Activated T-helper 1 cell treated with anti-CD3 and anti-CD28 coated beads, Interleukin-12 subunit alpha, Interleukin-12 subunit beta, Interleukin-2, Interleukin-4 antibody, amounts not matched to agents 30 ng/mL and 10 ng/mL and 1 ng/mL, durations not matched to agents 14 hours and 24 hours and 36 hours (primary cell): ENCODE measurements at regions not wholly inside any gene's neighbourhood (a gene's known extent, or its start where the extent isn't known, plus 50 kb on each side); places are given as distances from the start of the nearest gene placed in this dataset.

Experiments
- DNase-seq: peaks from one replicate; pipeline ENCODE4 v3.0.0; 2021; ENCODE audit warnings: low spot score
- H3K27ac Mint-ChIP-seq: one replicate; pipeline ENCODE4 v1.8.0; 2021; ENCODE audit warnings: mild to moderate bottlenecking, mixed read lengths
- H3K27me3 Mint-ChIP-seq: one replicate; pipeline ENCODE4 v1.8.0; 2022; ENCODE audit warnings: mild to moderate bottlenecking, moderate library complexity, mixed read lengths; ENCODE audit not compliant: insufficient read depth
- H3K36me3 Mint-ChIP-seq: one replicate; pipeline ENCODE4 v1.8.0; 2021; ENCODE audit warnings: low read depth, mixed read lengths
- H3K4me1 Mint-ChIP-seq: one replicate; pipeline ENCODE4 v1.8.0; 2021; ENCODE audit warnings: low read depth, mixed read lengths
- H3K4me3 Mint-ChIP-seq: one replicate; pipeline ENCODE4 v1.8.0; 2021; ENCODE audit warnings: mild to moderate bottlenecking, moderate library complexity, mixed read lengths
- H3K9me3 Mint-ChIP-seq: one replicate; pipeline ENCODE4 v1.8.0; 2021; ENCODE audit warnings: mixed read lengths
- intact Hi-C: fragments of 100-400 bp; cut with micrococcal nuclease; formaldehyde crosslinking; loops from one replicate; pipeline ENCODE4 v1.15.1; 2024

DNA sequence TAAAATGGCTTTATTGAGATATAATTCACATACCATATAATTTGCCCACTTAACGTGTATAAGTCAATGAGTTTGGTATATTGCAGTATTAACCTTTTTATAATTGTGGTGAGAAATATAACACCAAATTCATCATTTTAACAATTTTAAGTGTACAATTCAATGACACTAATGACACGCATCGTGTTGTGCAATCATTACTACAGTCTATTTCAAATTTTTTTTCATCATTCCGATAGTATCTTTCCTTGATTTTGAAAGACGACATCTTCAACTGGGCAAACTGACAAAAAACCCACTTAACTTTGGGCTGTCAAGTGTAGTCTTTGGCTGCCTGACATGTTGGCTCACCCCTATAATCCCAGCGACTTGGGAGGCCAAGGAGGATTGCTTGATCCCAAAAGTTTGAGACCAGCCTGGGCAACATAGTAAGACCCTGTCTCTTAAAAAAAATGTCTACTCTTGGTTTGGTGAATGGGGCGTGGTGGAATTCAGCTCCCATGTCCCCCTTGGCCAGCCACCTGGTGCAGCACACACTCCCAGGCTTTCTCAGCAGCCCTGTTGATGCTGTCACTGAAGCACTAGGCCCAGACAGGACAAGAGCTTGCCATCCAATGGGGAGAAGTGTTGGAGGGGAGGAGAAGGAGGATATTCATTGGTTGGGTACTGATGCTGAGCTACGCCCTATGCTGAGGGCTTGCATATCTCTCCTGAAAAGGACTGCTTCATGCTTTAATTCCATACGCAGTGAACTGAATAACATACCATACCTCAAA lies 150.5 kb downstream of the CD83 start:
- Mint-ChIP-seq H3K4me3 (no peak overlapping the region), H3K36me3 (peaks cover 5% of the 10 kb centered on the region), H3K27ac (no peak overlapping the region), H3K4me1 (peaks cover 39% of the 10 kb centered on the region), H3K27me3 (no peaks in the 10 kb centered on the region), H3K9me3 (peaks cover 16% of the 10 kb centered on the region)
- no peak for DNase-seq
- intact Hi-C loops, result no loop called here

DNA sequence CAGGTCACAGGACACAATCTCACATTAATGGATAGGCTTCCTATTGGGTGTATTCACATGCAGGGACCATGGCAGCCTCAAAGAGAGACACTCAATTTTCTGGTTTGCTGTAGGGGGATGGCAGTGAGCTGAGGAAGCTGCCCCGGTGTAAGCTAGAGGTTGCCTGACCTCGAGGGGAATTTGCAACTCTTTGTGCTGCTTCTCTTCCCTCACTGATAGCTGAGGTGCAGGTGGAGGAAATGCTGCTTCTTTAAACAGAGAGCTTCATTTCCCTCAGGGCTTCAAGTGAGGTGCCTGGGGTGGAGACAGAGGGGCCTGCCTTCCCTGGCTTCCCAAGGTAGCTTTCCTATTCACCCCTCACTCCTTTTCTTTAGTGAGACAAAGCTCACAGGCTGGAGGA lies 151.9 kb downstream of the CD83 start:
- no peak for DNase-seq
- Mint-ChIP-seq H3K27me3 (no peaks in the 10 kb centered on the region), H3K36me3 (peaks cover 6% of the 10 kb centered on the region), H3K4me3 (no peak overlapping the region), H3K4me1 (peaks cover 42% of the 10 kb centered on the region), H3K9me3 (peaks cover 4% of the 10 kb centered on the region), H3K27ac (no peak overlapping the region)
- intact Hi-C loops, result no loop called here

DNA sequence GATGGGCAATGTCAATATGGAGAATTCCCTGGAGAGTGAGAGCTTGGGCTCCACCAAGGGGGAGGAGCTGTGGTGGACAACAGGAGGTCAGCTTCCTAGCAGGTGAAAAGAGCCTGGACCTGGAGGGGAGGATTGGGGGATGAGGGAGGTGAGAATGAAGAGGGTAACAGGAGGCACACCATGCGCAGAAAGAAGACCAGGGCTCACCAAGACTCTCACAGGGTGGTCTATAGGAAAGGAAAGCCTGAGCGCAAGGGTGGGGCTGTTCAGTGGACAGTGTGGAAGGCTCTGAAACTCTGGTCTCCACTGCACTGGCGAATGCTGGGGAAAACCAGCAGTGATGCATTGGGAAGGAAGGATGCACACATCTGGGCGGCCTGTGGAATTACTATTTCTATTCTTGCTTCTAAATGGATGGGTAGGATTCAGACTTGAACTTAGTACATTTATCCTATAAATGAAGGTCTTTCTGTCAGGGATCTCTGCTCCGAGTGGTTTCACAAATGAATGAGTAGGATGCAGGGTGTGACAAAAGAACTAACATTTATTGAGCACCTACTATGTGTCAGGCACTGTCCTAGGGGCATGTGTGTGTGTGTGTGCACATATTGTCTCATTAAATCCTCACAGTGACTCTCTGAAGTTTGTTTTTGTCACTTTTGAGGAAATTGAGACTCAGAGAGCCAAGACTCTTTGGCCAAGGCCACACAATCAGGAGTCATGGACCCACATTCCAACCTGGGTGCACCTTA lies 152.7 kb downstream of the CD83 start:
- Mint-ChIP-seq H3K9me3 (peaks cover 3% of the 10 kb centered on the region), H3K36me3 (peaks cover 6% of the 10 kb centered on the region), H3K4me3 (peak overlapping the region; percentile 62), H3K27me3 (no peaks in the 10 kb centered on the region), H3K4me1 (peaks cover 43% of the 10 kb centered on the region), H3K27ac (peak overlapping the region; percentile 82)
- intact Hi-C loops, result loop anchor here (2.0 to 5.0 kb wide), 4 partner anchors 182 to 607 kb away; no protein-coding TSS in a partner anchor
- DNase-seq, result no peak

DNA sequence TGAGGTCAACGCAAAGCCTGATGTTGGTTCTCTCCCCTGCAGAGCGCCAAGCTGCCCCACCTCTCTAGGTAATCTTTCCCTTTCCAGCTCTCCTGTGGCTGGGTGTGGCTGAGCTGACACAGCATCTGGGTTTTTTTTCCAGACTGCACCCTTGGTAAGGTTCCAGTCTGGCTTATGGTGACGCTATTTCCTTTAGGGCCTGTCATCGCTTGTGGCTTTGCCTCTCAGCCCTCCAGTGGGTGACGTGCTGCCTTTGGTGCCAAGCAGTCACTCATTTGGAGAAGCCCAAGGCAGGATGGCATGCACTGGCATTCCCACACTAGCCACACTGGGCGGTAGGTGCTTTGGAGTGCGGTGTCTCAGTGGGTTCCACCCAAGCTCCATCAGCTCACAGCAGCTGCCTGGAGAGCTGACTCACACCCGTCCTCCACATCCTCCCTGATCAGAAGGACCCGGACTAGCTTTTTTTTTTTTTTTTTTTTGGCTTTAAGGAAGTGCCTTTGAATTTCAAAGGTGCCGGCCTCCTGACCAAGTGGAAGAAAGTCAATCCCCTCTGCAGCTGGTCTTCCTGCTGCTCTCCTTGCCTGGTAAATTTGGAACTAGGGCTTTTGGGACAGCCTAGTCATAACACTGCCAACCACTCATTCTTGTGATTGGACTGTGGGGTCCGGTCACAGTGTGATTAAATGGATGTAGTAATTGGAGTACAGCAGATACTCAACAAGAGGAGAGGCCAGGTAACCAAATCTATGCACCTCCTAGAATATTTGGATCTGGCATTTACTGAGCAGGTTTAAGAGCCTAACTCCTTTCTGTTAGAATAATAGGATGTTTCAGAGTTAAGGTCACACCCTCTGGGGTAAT lies 153.6 kb downstream of the CD83 start:
- Mint-ChIP-seq H3K27me3 (no peaks in the 10 kb centered on the region), H3K27ac (peak overlapping the region; percentile 90), H3K4me3 (peak overlapping the region; percentile 62), H3K9me3 (peaks cover 3% of the 10 kb centered on the region), H3K36me3 (peaks cover 6% of the 10 kb centered on the region), H3K4me1 (peaks cover 40% of the 10 kb centered on the region)
- DNase-seq, result peak; percentile 66
- intact Hi-C loops, result loop anchor here (2.0 to 5.0 kb wide), 4 partner anchors 182 to 606 kb away; no protein-coding TSS in a partner anchor

DNA sequence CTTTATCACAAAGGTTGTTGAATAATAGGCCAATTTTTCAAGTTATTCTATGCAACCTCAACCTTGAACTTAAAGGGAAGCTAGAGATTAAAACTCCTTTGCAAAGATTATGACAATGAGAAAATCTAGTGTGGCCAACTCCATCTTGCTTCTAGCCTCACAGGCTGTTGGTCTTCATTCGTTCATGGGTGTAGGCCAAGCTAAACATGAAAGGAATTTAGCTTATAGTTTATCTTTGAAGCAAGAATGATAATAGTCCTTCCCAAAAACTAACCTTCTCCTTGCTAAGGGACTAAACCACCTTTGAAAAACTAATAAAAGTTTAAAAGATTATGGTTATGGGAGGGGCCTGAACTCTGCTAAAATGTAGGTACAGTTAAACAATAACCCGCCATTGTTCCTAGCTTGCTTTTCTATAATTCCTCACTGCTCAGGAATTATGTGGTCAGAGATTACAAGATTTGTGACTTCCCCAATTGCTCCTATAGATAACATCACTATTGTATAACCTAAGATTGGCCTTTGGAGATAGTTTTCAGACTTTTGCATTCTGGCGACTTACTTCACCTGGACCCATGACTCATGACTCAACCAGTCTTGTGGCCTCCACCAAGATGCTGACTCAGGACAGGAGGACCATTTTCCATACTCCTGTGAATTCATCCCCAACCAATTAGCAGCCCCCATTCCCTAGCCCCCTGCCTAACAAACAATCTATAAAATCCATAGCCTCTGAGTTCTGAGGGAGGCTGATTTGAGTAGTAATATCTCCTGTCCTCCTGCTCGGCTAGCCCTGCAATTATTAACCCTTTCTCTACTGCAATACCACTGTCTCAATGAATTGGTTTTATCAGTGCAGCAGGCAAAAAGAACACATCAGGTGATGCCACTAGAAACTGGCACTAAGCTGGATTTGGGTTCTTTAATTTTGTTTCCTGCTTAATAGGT lies 154.5 kb downstream of the CD83 start:
- Mint-ChIP-seq H3K27me3 (no peaks in the 10 kb centered on the region), H3K4me3 (no peak overlapping the region), H3K36me3 (peaks cover 2% of the 10 kb centered on the region), H3K27ac (peak overlapping the region; percentile 90), H3K4me1 (peaks cover 49% of the 10 kb centered on the region), H3K9me3 (peaks cover 3% of the 10 kb centered on the region)
- intact Hi-C loops, result loop anchor here (2.0 to 5.0 kb wide), 4 partner anchors 181 to 605 kb away; no protein-coding TSS in a partner anchor
- no peak for DNase-seq

DNA sequence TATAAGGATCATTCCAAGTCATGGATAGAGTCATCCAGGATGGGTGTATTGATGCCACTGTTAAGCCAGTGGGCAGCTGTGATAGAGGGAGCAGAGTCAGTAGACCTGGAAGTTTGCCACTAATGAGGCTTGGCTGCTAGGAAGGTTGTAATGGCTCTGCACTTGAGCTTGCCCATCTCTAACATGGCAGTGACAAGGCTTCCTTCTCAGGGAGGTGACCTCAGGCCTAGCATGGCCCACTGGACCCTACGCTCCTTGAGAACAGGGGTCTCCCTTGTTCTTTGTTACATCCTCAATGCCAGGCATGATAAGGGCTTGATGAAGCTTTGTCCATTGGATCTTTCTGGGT lies 155.1 kb downstream of the CD83 start:
- no peak overlapping the region for H3K4me3 Mint-ChIP-seq
- no peaks in the 10 kb centered on the region for H3K27me3 Mint-ChIP-seq
- peaks cover 3% of the 10 kb centered on the region for H3K9me3 Mint-ChIP-seq
- H3K4me1 Mint-ChIP-seq, result peaks cover 55% of the 10 kb centered on the region
- peaks cover 2% of the 10 kb centered on the region for H3K36me3 Mint-ChIP-seq
- no peak overlapping the region for H3K27ac Mint-ChIP-seq
- no peak for DNase-seq
- intact Hi-C loops, result loop anchor here (5.0 kb wide), 3 partner anchors 270 to 605 kb away; no protein-coding TSS in a partner anchor

DNA sequence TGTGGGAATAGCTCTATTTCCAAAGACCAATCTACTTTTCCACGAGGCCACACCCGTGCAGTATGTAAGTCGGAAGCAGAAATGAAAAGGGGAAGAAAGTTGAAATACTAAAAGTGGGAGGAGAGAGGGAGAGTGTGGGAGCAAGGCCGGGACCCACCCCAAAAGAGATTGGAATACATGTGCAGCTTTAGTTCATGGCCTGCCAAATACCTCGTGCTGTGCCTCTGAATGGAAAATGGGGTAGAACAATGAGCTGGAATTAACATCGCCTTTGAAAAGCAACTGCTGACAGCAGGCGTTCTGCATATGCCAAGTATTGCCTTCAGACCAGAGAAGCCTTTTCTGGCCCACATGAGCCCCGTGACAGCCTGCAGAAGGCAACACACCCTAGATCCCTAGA lies 155.6 kb downstream of the CD83 start:
- H3K4me1 Mint-ChIP-seq, result peaks cover 60% of the 10 kb centered on the region
- no peak for DNase-seq
- H3K27ac Mint-ChIP-seq, result no peak overlapping the region
- H3K36me3 Mint-ChIP-seq, result peaks cover 2% of the 10 kb centered on the region
- intact Hi-C loops, result loop anchor here (5.0 kb wide), 3 partner anchors 269 to 604 kb away; no protein-coding TSS in a partner anchor
- no peaks in the 10 kb centered on the region for H3K27me3 Mint-ChIP-seq
- H3K4me3 Mint-ChIP-seq, result no peak overlapping the region
- H3K9me3 Mint-ChIP-seq, result peaks cover 3% of the 10 kb centered on the region

DNA sequence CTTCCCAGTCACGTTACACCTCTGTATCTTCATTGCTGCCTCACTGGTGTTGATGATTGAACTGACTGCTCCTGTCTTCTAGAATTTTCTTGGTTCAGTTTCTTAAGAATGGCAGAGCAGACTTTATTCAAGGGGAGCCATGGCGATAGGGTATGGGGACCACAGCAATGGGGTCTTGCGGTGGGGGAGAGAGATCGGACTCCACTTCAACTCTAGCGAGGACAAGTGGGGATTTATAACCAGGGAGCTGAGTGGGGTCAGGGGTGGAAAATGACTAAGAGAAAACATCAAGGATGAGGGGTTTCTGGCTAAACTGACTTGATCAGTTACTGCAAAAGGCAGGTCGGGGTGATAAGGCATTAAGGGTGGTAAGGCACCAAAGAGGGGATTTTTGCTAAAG lies 156.4 kb downstream of the CD83 start:
- intact Hi-C loops, result loop anchor here (5.0 kb wide), 3 partner anchors 268 to 603 kb away; no protein-coding TSS in a partner anchor
- Mint-ChIP-seq H3K27me3 (no peaks in the 10 kb centered on the region), H3K4me1 (peaks cover 59% of the 10 kb centered on the region), H3K27ac (no peak overlapping the region), H3K9me3 (peaks cover 3% of the 10 kb centered on the region), H3K4me3 (no peak overlapping the region), H3K36me3 (peaks cover 2% of the 10 kb centered on the region)
- no peak for DNase-seq

DNA sequence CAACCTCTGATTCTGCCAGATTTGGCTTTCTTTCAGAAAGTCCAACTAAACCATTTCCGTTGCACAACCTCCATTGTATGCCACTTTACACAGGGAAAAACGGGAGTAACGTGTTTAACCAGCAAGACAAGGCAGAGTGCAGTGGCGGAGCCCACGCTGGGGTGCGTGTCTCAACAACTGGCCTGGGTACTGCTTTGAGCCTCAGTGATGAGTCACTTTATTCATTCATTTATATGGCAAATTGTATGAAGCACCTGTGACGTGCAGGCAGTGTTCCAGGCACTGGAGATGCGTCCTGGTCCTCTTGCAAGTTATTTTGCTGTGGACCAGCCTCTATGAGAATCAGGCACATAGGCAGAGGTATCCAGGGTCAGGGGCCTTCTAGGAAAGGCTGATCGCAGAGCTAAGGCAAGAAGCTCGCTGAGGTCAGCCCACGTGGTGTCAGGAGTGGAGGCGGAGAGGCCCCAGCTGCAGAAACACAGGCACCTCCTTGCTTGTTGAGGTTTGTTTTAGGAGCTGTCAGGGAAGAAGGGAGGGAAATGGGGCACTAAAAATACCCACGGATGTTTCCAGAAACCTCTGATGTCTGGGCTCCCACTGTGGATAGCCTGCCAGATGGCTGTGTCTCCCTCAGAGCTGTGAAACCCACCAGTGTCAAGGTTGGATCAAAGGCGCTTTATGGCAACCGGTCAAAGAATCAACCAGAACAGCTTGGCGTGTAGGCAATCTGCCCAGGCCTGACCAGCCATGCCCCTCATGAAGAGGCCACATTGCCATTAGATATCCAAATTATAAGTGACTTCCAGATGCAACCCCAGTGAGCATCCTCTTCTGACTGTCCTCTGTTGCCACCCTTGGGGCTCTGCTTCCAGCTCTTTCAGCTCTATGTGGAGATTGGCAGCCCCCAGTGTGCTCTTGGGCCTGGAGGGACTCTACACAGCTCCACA lies 157.2 kb downstream of the CD83 start:
- Mint-ChIP-seq H3K36me3 (peaks cover 2% of the 10 kb centered on the region), H3K4me3 (no peak overlapping the region), H3K9me3 (peaks cover 6% of the 10 kb centered on the region), H3K4me1 (peaks cover 51% of the 10 kb centered on the region), H3K27ac (no peak overlapping the region), H3K27me3 (no peaks in the 10 kb centered on the region)
- intact Hi-C loops, result loop anchor here (5.0 kb wide), 5 partner anchors 267 to 972 kb away; partner anchors contain the start of gene JARID2
- DNase-seq, result no peak

DNA sequence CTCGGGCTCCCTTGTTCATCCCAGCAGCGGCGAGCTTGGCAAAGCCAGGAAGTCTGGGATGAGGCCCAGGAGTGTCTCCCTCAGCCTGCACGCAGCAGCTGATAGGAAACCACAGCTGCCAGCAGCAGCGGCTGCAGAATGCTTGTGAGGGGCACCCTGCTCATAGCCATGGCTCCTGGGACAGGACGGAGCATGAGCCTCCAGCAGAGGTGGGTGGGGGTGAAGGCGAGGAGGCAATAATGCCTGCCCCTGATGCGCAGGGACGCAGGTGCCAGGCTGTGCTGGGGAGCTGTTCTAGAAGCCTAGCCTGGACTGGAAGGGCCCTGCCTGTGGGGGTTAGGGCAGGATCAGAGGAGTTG lies 157.9 kb downstream of the CD83 start:
- peaks cover 11% of the 10 kb centered on the region for H3K9me3 Mint-ChIP-seq
- peaks cover 44% of the 10 kb centered on the region for H3K4me1 Mint-ChIP-seq
- H3K27ac Mint-ChIP-seq, result no peak overlapping the region
- no peak for DNase-seq
- intact Hi-C loops, result loop anchor here (5.0 kb wide), 2 partner anchors 457 to 972 kb away; partner anchors contain the start of gene JARID2
- H3K36me3 Mint-ChIP-seq, result peaks cover 2% of the 10 kb centered on the region
- H3K4me3 Mint-ChIP-seq, result no peak overlapping the region
- no peaks in the 10 kb centered on the region for H3K27me3 Mint-ChIP-seq

DNA sequence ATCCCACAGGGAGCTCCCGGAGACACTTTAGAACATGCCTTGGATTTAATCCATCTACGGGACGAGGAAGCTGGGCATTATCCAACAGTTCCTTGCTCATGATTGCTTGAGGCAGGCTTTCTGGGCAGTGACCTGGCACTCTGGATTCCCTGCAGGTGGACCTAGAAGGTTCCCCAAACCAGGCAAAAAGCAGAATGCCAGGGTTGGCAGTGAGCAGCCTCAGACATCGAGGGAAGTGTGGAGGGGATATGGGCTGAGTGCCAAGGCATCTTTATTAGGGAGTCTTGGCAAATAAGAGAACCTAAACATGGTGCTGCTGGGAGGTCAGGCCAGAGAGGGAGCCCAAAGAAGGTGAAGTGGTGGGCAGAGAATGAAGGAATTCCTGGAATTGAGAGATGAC lies 158.5 kb downstream of the CD83 start:
- Mint-ChIP-seq H3K27ac (no peak overlapping the region), H3K4me3 (no peak overlapping the region), H3K36me3 (peaks cover 2% of the 10 kb centered on the region), H3K9me3 (peaks cover 11% of the 10 kb centered on the region), H3K4me1 (peaks cover 38% of the 10 kb centered on the region), H3K27me3 (no peaks in the 10 kb centered on the region)
- no peak for DNase-seq
- intact Hi-C loops, result loop anchor here (5.0 kb wide), 2 partner anchors 456 to 971 kb away; partner anchors contain the start of gene JARID2
